Prostate gland (tissue), 2 donors: ENCODE measurements at regions not wholly inside any gene's neighbourhood (a gene's known extent, or its start where the extent isn't known, plus 50 kb on each side); places are given as distances from the start of the nearest gene placed in this dataset.

Experiments
- DNase-seq: peaks from one replicate; pipeline ENCODE4 v3.0.0-alpha.2; 2019; ENCODE audit warnings: low spot score
- H3K27ac ChIP-seq, 2 donors: fragments of 200-600 bp; sonication (generic); 2 replicates each; pipeline ENCODE4 v1.5.1; 2017 to 2019
- H3K27me3 ChIP-seq: fragments of 200-600 bp; sonication (generic); replicated peaks from 2 replicates; pipeline ENCODE4 v1.5.1; 2019; ENCODE audit not compliant: insufficient read depth
- H3K36me3 ChIP-seq, 2 donors: fragments of 200-600 bp; sonication (generic); 1 replicate in 1 of 2; 2 replicates in 1 of 2; pipeline versions ENCODE4 v1.5.1 to v1.8.1; 2017 to 2019
- H3K4me1 ChIP-seq: fragments of 200-600 bp; sonication (generic); replicated peaks from 2 replicates; pipeline ENCODE4 v1.5.1; 2019
- H3K4me3 ChIP-seq, 2 donors: fragments of 200-600 bp; sonication (generic); 2 replicates each; pipeline ENCODE4 v1.5.1; 2017 to 2019
- H3K9me3 ChIP-seq: fragments of 200-600 bp; sonication (generic); 2 replicates; pipeline ENCODE4 v1.5.1; 2017
- CTCF ChIP-seq, 4 experiments: fragments of 200-600 bp in 2 of 4; fragments of 450-650 bp in 2 of 4; sonication (generic) in 2 of 4; IDR thresholded peaks; 1 replicate in 3 of 4; 2 replicates in 1 of 4; pipeline ENCODE4 v1.5.1; 2016 to 2019; ENCODE audit warnings: antibody characterized with exemption in 4 of 4, mild to moderate bottlenecking in 2 of 4, moderate library complexity in 2 of 4
- POLR2A ChIP-seq: fragments of 450-650 bp; IDR thresholded peaks from one replicate; pipeline ENCODE4 v1.6.1; 2016; ENCODE audit warnings: antibody characterized with exemption, mild to moderate bottlenecking
- POLR2AphosphoS5 ChIP-seq: sonication (generic); formaldehyde crosslinking; IDR thresholded peaks from one replicate; pipeline ENCODE4 v1.6.1; 2017; ENCODE audit warnings: antibody characterized with exemption
- WGBS: methylation state at CpG from one replicate; pipeline ENCODE4 v1.1.5; 2018; 5-methylcytosine and 5-hydroxymethylcytosine counted together
- intact Hi-C: fragments of 100-400 bp; cut with DNase I; formaldehyde crosslinking; loops from one replicate; pipeline ENCODE4 v1.14.2; 2022

GRCh38 chr5:51977014-51977413, 593.8 kb downstream of the ISL1 start:
- no peak overlapping the region for H3K27ac ChIP-seq
- H3K27me3 ChIP-seq = no peaks in the 10 kb centered on the region
- 88% methylated on average over 1 of the region's 1 CpG for WGBS
- H3K4me3 ChIP-seq = no peak overlapping the region
- H3K9me3 ChIP-seq = no peaks in the 10 kb centered on the region
- TF ChIP-seq POLR2AphosphoS5 (no peak), CTCF (IDR thresholded peaks at IDR 0.05) (no peak), POLR2A (no peak)
- H3K36me3 ChIP-seq = no peaks in the 10 kb centered on the region
- H3K4me1 ChIP-seq = no peaks in the 10 kb centered on the region
- intact Hi-C loops = no loop called here
- no peak for DNase-seq

GRCh38 chr5:51983161-51983560, 599.9 kb downstream of the ISL1 start:
- TF ChIP-seq CTCF (IDR thresholded peaks at IDR 0.05) (no peak), POLR2AphosphoS5 (no peak), POLR2A (no peak)
- H3K27me3 ChIP-seq = no peaks in the 10 kb centered on the region
- H3K4me3 ChIP-seq = no peak overlapping the region
- H3K9me3 ChIP-seq = no peaks in the 10 kb centered on the region
- intact Hi-C loops = no loop called here
- H3K27ac ChIP-seq = no peak overlapping the region
- DNase-seq = no peak
- H3K36me3 ChIP-seq = no peaks in the 10 kb centered on the region
- no peaks in the 10 kb centered on the region for H3K4me1 ChIP-seq

- TF ChIP-seq POLR2AphosphoS5 = no peak
- H3K36me3 ChIP-seq = no peaks in the 10 kb centered on the region
- no peak overlapping the region for H3K4me3 ChIP-seq
- no peaks in the 10 kb centered on the region for H3K9me3 ChIP-seq
- intact Hi-C loops = no loop called here
- 64% methylated on average over 3 of the region's 3 CpGs for WGBS
- DNase-seq = no peak
- no peaks in the 10 kb centered on the region for H3K4me1 ChIP-seq
- no peaks in the 10 kb centered on the region for H3K27me3 ChIP-seq
- H3K27ac ChIP-seq = no peak overlapping the region
Observed at GRCh38 chr5:51986733-51987132, 603.5 kb downstream of the ISL1 start.

- no peaks in the 10 kb centered on the region for H3K36me3 ChIP-seq
- H3K27ac ChIP-seq = no peak overlapping the region
- TF ChIP-seq POLR2A = no peak
- TF ChIP-seq CTCF (IDR thresholded peaks at IDR 0.05) = no peak
- no peak for TF ChIP-seq POLR2AphosphoS5
- DNase-seq = no peak
- no peak overlapping the region for H3K4me3 ChIP-seq
- no peaks in the 10 kb centered on the region for H3K4me1 ChIP-seq
- intact Hi-C loops = no loop called here
- H3K9me3 ChIP-seq = no peaks in the 10 kb centered on the region
- no peaks in the 10 kb centered on the region for H3K27me3 ChIP-seq
Observed at GRCh38 chr5:51987239-51987638, 604.0 kb downstream of the ISL1 start.

GRCh38 chr5:51987669-51988209, 604.5 kb downstream of the ISL1 start:
- Histone ChIP-seq H3K27ac (no peak overlapping the region), H3K4me1 (no peaks in the 10 kb centered on the region), H3K4me3 (no peak overlapping the region), H3K9me3 (no peaks in the 10 kb centered on the region), H3K36me3 (no peaks in the 10 kb centered on the region), H3K27me3 (no peaks in the 10 kb centered on the region)
- TF ChIP-seq CTCF (IDR thresholded peaks at IDR 0.05) = no peak
- intact Hi-C loops = no loop called here
- DNase-seq = no peak
- WGBS = 74% methylated on average over 2 of the region's 2 CpGs
